Testis (tissue), 2 donors: ENCODE measurements at regions not wholly inside any gene's neighbourhood (a gene's known extent, or its start where the extent isn't known, plus 50 kb on each side); places are given as distances from the start of the nearest gene placed in this dataset.

Experiments used
- DNase-seq: peaks from one replicate; pipeline ENCODE4 v3.0.0-alpha.2; 2019
- H3K27ac ChIP-seq, 2 donors: fragments of 200-600 bp; sonication (generic); one replicate each; pipeline ENCODE4 v1.5.1; 2019
- H3K27me3 ChIP-seq: fragments of 200-600 bp; sonication (generic); one replicate; pipeline ENCODE4 v1.5.1; 2019
- H3K36me3 ChIP-seq: fragments of 200-600 bp; sonication (generic); one replicate; pipeline ENCODE4 v1.5.1; 2017; ENCODE audit warnings: low read depth; ENCODE audit errors: missing control alignments
- H3K4me1 ChIP-seq: fragments of 200-600 bp; sonication (generic); one replicate; pipeline ENCODE4 v1.5.1; 2019
- H3K4me3 ChIP-seq, 2 donors: fragments of 200-600 bp; sonication (generic); one replicate each; pipeline ENCODE4 v1.5.1; 2017 to 2019
- H3K9me3 ChIP-seq: fragments of 200-600 bp; sonication (generic); one replicate; pipeline ENCODE4 v1.5.1; 2017
- CTCF ChIP-seq, 3 experiments: fragments of 450-650 bp in 2 of 3; fragments of 200-600 bp in 1 of 3; sonication (generic) in 1 of 3; IDR thresholded peaks; one replicate each; pipeline ENCODE4 v1.5.1; 2016 to 2019; ENCODE audit warnings: antibody characterized with exemption in 3 of 3, mild to moderate bottlenecking in 2 of 3, moderate library complexity in 1 of 3
- POLR2A ChIP-seq: fragments of 450-650 bp; IDR thresholded peaks from one replicate; pipeline ENCODE4 v1.6.1; 2017; ENCODE audit warnings: antibody characterized with exemption, mild to moderate bottlenecking, moderate library complexity
- WGBS, 2 donors: methylation state at CpG; one replicate each; pipeline ENCODE4 v1.1.5; 2018; 5-methylcytosine and 5-hydroxymethylcytosine counted together
- intact Hi-C: fragments of 100-400 bp; cut with DNase I; formaldehyde crosslinking; loops from one replicate; pipeline ENCODE4 v1.15.1; 2023; ENCODE audit warnings: low total_unique reads

- no peak overlapping the region for H3K4me3 ChIP-seq
- H3K9me3 ChIP-seq = no peaks in the 10 kb centered on the region
- no peaks in the 10 kb centered on the region for H3K36me3 ChIP-seq
- no peaks in the 10 kb centered on the region for H3K27me3 ChIP-seq
- TF ChIP-seq POLR2A (no peak), CTCF (IDR thresholded peaks at IDR 0.05) (no peak)
- DNase-seq = no peak
- no peak overlapping the region for H3K27ac ChIP-seq
- WGBS, 2 donors = 78 to 83% methylated on average over 6 of the region's 6 CpGs
- H3K4me1 ChIP-seq = no peaks in the 10 kb centered on the region
- intact Hi-C loops = no loop called here
Measured at GRCh38 chr13:37294472-37294871, 189.0 kb upstream of the CSNK1A1L start.

GRCh38 chr13:37293295-37293694 lies 187.8 kb upstream of the CSNK1A1L start:
- H3K9me3 ChIP-seq = no peaks in the 10 kb centered on the region
- no peak overlapping the region for H3K27ac ChIP-seq
- no peaks in the 10 kb centered on the region for H3K36me3 ChIP-seq
- intact Hi-C loops = no loop called here
- no peaks in the 10 kb centered on the region for H3K4me1 ChIP-seq
- H3K27me3 ChIP-seq = no peaks in the 10 kb centered on the region
- no peak for DNase-seq
- H3K4me3 ChIP-seq = no peak overlapping the region
- TF ChIP-seq POLR2A = no peak
- TF ChIP-seq CTCF (IDR thresholded peaks at IDR 0.05) = no peak
- 91 to 95% methylated on average over 3 of the region's 3 CpGs for WGBS, 2 donors

- no peak overlapping the region for H3K4me3 ChIP-seq
- H3K4me1 ChIP-seq = no peaks in the 10 kb centered on the region
- no peaks in the 10 kb centered on the region for H3K36me3 ChIP-seq
- H3K27me3 ChIP-seq = no peaks in the 10 kb centered on the region
- H3K9me3 ChIP-seq = no peaks in the 10 kb centered on the region
- DNase-seq = no peak
- WGBS, 2 donors = 88 to 90% methylated on average over 6 of the region's 6 CpGs
- no peak for TF ChIP-seq CTCF (IDR thresholded peaks at IDR 0.05)
- no peak for TF ChIP-seq POLR2A
- no peak overlapping the region for H3K27ac ChIP-seq
- intact Hi-C loops = no loop called here
Measured at GRCh38 chr13:37290716-37291505, 185.4 kb upstream of the CSNK1A1L start.

GRCh38 chr13:37289212-37289935 lies 183.9 kb upstream of the CSNK1A1L start:
- intact Hi-C loops = no loop called here
- no peak for DNase-seq
- 64 to 67% methylated on average over 6 of the region's 6 CpGs for WGBS, 2 donors
- Histone ChIP-seq H3K4me3 (no peak overlapping the region), H3K9me3 (no peaks in the 10 kb centered on the region), H3K4me1 (no peaks in the 10 kb centered on the region), H3K27ac (no peak overlapping the region), H3K36me3 (no peaks in the 10 kb centered on the region), H3K27me3 (no peaks in the 10 kb centered on the region)
- no peak for TF ChIP-seq CTCF (IDR thresholded peaks at IDR 0.05)
